BE2C (cell line): ENCODE measurements at regions not wholly inside any gene's neighbourhood (a gene's known extent, or its start where the extent isn't known, plus 50 kb on each side); places are given as distances from the start of the nearest gene placed in this dataset.

Experiments
- DNase-seq: peaks from one replicate; pipeline ENCODE4 v3.0.0-alpha.2; 2020
- H3K27me3 ChIP-seq: fragments of 250-450 bp; sonication (Bioruptor Pico); 2 replicates; pipeline ENCODE4 v1.5.1; 2020; ENCODE audit warnings: mild to moderate bottlenecking
- H3K36me3 ChIP-seq: fragments of 250-450 bp; sonication (Bioruptor Pico); 2 replicates; pipeline ENCODE4 v1.5.1; 2020; ENCODE audit warnings: mild to moderate bottlenecking
- H3K4me1 ChIP-seq: fragments of 250-450 bp; sonication (Bioruptor Pico); 2 replicates; pipeline ENCODE4 v1.5.1; 2020
- H3K4me3 ChIP-seq: 2 replicates; pipeline ENCODE4 v1.5.1; 2011; ENCODE audit warnings: low read depth, low read length
- H3K9me3 ChIP-seq: fragments of 250-450 bp; sonication (Bioruptor Pico); 2 replicates; pipeline ENCODE4 v1.5.1; 2020
- TF ChIP-seq, protein P1 (sequence below): IDR thresholded peaks from 2 replicates; pipeline ENCODE4 v1.5.1; 2012; ENCODE audit warnings: mild to moderate bottlenecking, low read depth, low read length

DNA sequence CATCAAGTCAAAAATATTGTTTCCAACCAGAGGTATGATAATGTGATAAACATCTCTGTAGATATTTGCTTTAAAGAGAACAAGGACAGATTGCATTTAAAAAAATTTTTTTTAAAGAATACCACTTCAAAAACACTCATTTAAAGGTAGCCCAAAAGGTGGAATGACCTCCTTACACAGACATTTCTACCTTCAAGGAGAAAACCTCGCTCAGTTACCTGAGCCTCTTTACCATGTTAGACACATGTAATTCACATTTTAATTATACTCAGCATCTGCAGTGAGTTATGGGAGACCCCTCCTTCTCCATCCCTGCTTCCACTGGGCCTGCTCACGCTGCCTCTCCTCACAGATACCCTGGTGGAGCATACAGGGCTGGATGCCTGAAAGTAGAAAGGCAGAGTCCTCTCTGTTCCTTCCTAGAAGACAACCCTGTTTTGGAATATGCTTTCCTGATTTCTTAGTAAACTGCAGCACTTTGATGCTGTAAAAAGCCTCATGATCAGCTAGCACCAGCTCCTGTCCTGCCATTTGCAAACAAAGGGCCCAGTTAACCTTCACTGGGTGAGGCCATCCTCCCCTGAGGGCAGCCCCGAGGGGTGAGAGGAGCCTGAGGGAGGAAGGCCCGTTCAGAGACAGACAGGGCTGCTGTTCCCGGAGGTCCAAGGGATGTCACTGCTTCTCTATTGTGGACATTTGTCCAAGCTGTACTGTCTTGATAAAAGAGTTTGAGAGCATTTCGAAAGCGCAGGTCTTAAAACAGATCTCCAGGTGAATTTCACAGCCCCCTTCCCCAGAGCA, 117.8 kb downstream of the IRS2 start:
- H3K27me3 ChIP-seq = no peaks in the 10 kb centered on the region
- TF ChIP-seq, protein P1, sequence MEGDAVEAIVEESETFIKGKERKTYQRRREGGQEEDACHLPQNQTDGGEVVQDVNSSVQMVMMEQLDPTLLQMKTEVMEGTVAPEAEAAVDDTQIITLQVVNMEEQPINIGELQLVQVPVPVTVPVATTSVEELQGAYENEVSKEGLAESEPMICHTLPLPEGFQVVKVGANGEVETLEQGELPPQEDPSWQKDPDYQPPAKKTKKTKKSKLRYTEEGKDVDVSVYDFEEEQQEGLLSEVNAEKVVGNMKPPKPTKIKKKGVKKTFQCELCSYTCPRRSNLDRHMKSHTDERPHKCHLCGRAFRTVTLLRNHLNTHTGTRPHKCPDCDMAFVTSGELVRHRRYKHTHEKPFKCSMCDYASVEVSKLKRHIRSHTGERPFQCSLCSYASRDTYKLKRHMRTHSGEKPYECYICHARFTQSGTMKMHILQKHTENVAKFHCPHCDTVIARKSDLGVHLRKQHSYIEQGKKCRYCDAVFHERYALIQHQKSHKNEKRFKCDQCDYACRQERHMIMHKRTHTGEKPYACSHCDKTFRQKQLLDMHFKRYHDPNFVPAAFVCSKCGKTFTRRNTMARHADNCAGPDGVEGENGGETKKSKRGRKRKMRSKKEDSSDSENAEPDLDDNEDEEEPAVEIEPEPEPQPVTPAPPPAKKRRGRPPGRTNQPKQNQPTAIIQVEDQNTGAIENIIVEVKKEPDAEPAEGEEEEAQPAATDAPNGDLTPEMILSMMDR = no peak
- no peak overlapping the region for H3K4me3 ChIP-seq
- no peaks in the 10 kb centered on the region; the same call in 1 of the 2 replicates for H3K9me3 ChIP-seq
- peaks cover 35% of the 10 kb centered on the region for H3K4me1 ChIP-seq
- no peaks in the 10 kb centered on the region; the same call in 1 of the 2 replicates for H3K36me3 ChIP-seq
- no peak for DNase-seq

DNA sequence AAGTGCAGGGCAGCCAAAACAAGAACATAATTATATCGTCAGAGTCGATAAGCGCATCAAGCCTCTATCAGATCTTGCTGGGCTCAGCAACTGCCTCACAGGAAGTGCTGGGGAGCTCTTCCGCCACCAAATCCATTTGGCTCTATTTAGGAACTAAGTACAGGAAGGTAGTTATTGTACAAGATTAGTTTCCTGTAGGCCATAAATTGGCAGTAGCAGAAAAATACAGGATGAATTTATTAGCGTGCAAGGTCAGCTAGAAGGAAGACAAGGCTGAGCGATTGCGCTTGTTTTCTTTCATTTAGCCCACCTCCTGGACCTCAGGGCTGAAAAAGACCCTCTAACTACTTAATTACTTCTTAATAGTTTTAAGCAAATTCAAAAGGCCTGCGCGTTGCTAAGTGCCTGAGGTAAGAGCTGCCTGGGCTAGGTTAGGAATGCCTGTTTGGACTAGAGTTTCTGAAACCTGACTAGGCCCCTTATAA, 118.5 kb downstream of the IRS2 start:
- peaks cover 35% of the 10 kb centered on the region for H3K4me1 ChIP-seq
- no peaks in the 10 kb centered on the region; the same call in 1 of the 2 replicates for H3K36me3 ChIP-seq
- peak overlapping the region; percentile 51 for H3K4me3 ChIP-seq
- no peaks in the 10 kb centered on the region; the same call in 1 of the 2 replicates for H3K9me3 ChIP-seq
- peak; percentile 52 for DNase-seq
- TF ChIP-seq, protein P1 = no peak
- no peaks in the 10 kb centered on the region for H3K27me3 ChIP-seq

DNA sequence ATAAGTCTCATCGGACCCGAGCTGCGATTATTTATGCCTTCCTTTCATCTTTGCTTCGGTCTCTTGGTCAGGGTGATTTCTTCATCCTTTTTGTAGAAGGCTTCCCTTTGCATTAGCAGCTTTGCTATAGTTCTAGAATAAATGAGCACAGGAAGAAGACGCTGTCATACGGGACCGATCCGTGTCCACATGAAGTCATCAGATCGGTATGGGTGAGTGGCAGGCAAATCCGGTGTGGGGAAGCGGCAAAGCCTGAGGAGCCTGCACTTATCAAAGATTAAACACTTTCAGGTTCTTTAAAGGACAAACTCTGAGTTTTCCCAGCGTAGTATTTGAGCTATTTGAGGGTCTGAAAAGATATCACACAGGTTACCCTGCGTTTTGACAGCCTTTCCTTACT, 119.3 kb downstream of the IRS2 start:
- TF ChIP-seq, protein P1 = no peak
- DNase-seq = peak; percentile 43
- H3K4me3 ChIP-seq = peak overlapping the region; percentile 51
- no peaks in the 10 kb centered on the region; the same call in 1 of the 2 replicates for H3K36me3 ChIP-seq
- peaks cover 35% of the 10 kb centered on the region for H3K4me1 ChIP-seq
- no peaks in the 10 kb centered on the region; the same call in 1 of the 2 replicates for H3K9me3 ChIP-seq
- no peaks in the 10 kb centered on the region for H3K27me3 ChIP-seq

DNA sequence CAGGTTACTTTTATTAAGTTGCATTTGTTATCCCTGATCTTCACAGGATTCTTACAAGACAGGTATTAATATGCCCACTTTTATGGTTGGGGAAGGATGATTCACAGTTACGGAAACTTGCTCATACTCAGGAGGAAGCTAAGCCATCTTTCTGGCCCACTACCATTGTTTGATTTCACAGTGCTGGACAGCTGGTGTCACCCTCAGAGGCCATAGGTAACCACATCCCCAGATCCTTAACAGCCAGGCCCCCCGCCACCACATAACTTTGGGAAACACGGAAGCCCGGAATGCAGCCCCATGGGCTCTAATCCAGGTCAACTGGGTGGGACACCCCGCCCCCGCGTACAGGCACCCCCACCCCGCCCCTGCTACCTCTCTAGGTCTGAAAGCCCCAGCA, 119.7 kb downstream of the IRS2 start:
- Histone ChIP-seq H3K36me3 (no peaks in the 10 kb centered on the region; the same call in 1 of the 2 replicates), H3K4me3 (peak overlapping the region; percentile 51), H3K4me1 (peaks cover 35% of the 10 kb centered on the region), H3K27me3 (no peaks in the 10 kb centered on the region), H3K9me3 (no peaks in the 10 kb centered on the region; the same call in 1 of the 2 replicates)
- DNase-seq = no peak
- TF ChIP-seq, protein P1 = no peak

DNA sequence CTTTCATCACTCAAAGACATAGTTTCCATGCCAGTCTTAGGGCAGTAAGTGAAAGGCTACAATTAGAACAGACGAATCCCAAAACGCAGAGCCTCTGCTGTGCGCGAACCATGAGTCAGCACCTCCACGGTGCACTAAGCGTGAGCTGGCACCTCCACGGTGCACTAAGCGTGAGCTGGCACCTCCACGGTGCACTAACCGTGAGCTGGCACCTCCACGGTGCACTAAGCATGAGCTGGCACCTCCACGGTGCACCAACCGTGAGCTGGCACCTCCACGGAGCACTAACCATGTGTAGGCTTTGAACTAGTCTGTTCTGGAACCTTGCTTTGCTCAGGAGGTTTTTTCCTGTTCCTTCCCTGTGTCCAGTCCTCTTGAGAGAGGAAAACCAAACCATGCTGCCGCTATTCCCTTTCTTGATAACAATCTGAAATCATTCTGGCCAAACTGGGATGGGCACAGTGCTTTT, 120.6 kb downstream of the IRS2 start:
- H3K27me3 ChIP-seq = no peaks in the 10 kb centered on the region
- no peak for DNase-seq
- no peak overlapping the region for H3K4me3 ChIP-seq
- H3K4me1 ChIP-seq = peaks cover 35% of the 10 kb centered on the region
- no peaks in the 10 kb centered on the region; the same call in 1 of the 2 replicates for H3K9me3 ChIP-seq
- H3K36me3 ChIP-seq = no peaks in the 10 kb centered on the region; the same call in 1 of the 2 replicates
- TF ChIP-seq, protein P1 = no peak

DNA sequence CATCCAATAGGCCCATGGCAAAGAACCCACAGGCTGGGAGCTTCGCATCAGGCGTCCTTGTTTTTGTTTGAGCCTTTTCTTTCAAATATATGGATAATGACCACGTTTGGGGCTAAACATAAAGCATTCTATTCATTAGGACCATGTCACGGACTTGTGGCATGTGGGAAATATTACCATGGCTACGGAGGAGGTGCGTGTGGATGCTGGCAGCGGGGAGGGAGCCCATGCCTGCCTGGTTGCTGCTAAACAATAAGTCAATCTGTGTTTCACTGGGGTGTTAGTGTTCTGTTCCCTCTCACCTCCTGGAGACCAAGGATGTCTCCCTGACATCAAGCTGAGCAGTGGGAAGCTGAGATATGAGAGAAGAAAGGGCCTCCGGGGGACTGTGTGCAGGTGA, 121.1 kb downstream of the IRS2 start:
- peaks cover 35% of the 10 kb centered on the region for H3K4me1 ChIP-seq
- no peak for DNase-seq
- no peak overlapping the region for H3K4me3 ChIP-seq
- H3K9me3 ChIP-seq = no peaks in the 10 kb centered on the region
- TF ChIP-seq, protein P1 = no peak
- no peaks in the 10 kb centered on the region; the same call in 1 of the 2 replicates for H3K36me3 ChIP-seq
- H3K27me3 ChIP-seq = no peaks in the 10 kb centered on the region
